C4-2B (cell line): ENCODE measurements at regions not wholly inside any gene's neighbourhood (a gene's known extent, or its start where the extent isn't known, plus 50 kb on each side); places are given as distances from the start of the nearest gene placed in this dataset.
"Not testable (repeated sequence)": the region's sequence is repeated elsewhere in the genome, so short reads cannot be mapped to it uniquely, and the experiment has no call there.

Source experiments
- ZFX ChIP-seq: fragments of 450-650 bp; IDR thresholded peaks from 2 replicates; pipeline ENCODE4 v1.6.1; 2017
- TF ChIP-seq, protein P1 (sequence below): fragments of 450-650 bp; conservative IDR thresholded peaks from 2 replicates; pipeline ENCODE4 v1.5.1; 2017; ENCODE audit warnings: mild to moderate bottlenecking

DNA sequence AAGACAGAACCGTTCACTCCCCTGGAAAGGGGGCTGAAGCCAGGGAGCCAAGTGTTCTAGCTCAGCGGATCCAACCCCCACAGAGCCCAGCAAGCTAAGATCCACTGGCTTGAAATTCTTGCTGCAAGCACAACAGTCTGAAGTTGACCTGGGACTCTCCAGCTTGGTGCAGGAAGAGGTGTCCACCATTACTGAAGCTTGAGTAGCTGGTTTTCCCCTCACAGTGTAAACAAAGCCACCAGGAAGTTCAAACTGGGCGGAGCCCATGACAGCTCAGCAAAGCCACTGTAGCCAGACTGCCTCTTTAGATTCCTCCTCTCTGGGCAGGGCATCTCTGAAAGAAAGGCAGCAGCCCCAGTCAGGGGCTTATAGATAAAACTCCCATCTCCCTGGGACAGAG lies 132.8 kb upstream of the SPRED1 start:
- TF ChIP-seq, protein P1, sequence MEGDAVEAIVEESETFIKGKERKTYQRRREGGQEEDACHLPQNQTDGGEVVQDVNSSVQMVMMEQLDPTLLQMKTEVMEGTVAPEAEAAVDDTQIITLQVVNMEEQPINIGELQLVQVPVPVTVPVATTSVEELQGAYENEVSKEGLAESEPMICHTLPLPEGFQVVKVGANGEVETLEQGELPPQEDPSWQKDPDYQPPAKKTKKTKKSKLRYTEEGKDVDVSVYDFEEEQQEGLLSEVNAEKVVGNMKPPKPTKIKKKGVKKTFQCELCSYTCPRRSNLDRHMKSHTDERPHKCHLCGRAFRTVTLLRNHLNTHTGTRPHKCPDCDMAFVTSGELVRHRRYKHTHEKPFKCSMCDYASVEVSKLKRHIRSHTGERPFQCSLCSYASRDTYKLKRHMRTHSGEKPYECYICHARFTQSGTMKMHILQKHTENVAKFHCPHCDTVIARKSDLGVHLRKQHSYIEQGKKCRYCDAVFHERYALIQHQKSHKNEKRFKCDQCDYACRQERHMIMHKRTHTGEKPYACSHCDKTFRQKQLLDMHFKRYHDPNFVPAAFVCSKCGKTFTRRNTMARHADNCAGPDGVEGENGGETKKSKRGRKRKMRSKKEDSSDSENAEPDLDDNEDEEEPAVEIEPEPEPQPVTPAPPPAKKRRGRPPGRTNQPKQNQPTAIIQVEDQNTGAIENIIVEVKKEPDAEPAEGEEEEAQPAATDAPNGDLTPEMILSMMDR: not testable (repeated sequence)
- not testable (repeated sequence) for TF ChIP-seq ZFX
